ENCODE measurements at regions not wholly inside any gene's neighbourhood (a gene's known extent, or its start where the extent isn't known, plus 50 kb on each side); places are given as distances from the start of the nearest gene placed in this dataset.

- no peak for TF ChIP-seq POLR2A (IDR thresholded peaks at IDR 0.05)
- no peak for TF ChIP-seq CTCF (IDR thresholded peaks at IDR 0.05)
Measured at GRCh38 chr7:46835556-46835955, 746.4 kb downstream of the TNS3 start.
